ENCODE measurements at regions not wholly inside any gene's neighbourhood (a gene's known extent, or its start where the extent isn't known, plus 50 kb on each side); places are given as distances from the start of the nearest gene placed in this dataset.
"Not testable (repeated sequence)": the region's sequence is repeated elsewhere in the genome, so short reads cannot be mapped to it uniquely, and the experiment has no call there.

GRCh38 chr1:81730299-81730698 lies 70.4 kb upstream of the ADGRL2 start:
- TF ChIP-seq CTCF, POLR2AphosphoS5, POLR2A, EP300 (IDR thresholded peaks at IDR 0.05): not testable (repeated sequence)

All from sigmoid colon (tissue), 4 donors.